ENCODE measurements at regions not wholly inside any gene's neighbourhood (a gene's known extent, or its start where the extent isn't known, plus 50 kb on each side); places are given as distances from the start of the nearest gene placed in this dataset.

DNA sequence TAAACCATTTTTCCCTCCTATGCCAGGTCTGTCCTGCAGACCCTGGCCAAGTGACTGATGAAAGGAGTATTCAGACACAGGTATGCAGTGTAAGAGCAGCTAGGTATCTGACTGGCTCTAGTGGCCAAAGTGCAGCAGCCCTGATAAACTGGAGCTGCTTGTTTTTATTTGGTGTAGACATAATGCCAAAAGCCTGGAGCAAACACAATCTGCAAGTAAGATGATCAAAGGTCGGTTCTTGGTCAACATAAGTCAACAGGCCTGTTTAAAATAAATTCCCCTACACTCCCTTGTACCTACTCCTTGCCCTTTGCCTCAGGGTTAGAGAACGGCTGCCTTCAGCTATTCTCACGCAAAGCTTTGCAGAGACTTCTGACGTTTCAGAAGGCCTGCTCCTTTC lies 1003.1 kb downstream of the ZPLD1 start:
- no peak overlapping the region for H3K4me2 ChIP-seq (ENCODE audit: insufficient read depth, low read length)
- TF ChIP-seq, protein P1, sequence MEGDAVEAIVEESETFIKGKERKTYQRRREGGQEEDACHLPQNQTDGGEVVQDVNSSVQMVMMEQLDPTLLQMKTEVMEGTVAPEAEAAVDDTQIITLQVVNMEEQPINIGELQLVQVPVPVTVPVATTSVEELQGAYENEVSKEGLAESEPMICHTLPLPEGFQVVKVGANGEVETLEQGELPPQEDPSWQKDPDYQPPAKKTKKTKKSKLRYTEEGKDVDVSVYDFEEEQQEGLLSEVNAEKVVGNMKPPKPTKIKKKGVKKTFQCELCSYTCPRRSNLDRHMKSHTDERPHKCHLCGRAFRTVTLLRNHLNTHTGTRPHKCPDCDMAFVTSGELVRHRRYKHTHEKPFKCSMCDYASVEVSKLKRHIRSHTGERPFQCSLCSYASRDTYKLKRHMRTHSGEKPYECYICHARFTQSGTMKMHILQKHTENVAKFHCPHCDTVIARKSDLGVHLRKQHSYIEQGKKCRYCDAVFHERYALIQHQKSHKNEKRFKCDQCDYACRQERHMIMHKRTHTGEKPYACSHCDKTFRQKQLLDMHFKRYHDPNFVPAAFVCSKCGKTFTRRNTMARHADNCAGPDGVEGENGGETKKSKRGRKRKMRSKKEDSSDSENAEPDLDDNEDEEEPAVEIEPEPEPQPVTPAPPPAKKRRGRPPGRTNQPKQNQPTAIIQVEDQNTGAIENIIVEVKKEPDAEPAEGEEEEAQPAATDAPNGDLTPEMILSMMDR (IDR thresholded peaks at IDR 0.05; ENCODE audit: extremely low read depth, low read depth, low read length) = no peak
- no peak overlapping the region for H3K4me3 ChIP-seq (ENCODE audit: insufficient read depth, low read length)
- H3K9me3 ChIP-seq (ENCODE audit: low read depth, low read length) = no peaks in the 10 kb centered on the region
- DNase-seq (ENCODE audit: insufficient read length, low spot score, missing footprints) = no peak
- no peaks in the 10 kb centered on the region for H3K79me2 ChIP-seq (ENCODE audit: insufficient read depth, low read length)
- no peak overlapping the region for H3K27ac ChIP-seq (ENCODE audit: low read depth, low read length)
- no peaks in the 10 kb centered on the region for H4K20me1 ChIP-seq (ENCODE audit: insufficient read depth, low read length)
- no peaks in the 10 kb centered on the region for H3K27me3 ChIP-seq (ENCODE audit: insufficient read depth, low read length)
- H3K4me1 ChIP-seq (ENCODE audit: insufficient read depth, low read length) = no peaks in the 10 kb centered on the region
- no peaks in the 10 kb centered on the region for H3K36me3 ChIP-seq (ENCODE audit: insufficient read depth, low read length)
- H2AFZ ChIP-seq (ENCODE audit: low read length) = no peak overlapping the region

DNA sequence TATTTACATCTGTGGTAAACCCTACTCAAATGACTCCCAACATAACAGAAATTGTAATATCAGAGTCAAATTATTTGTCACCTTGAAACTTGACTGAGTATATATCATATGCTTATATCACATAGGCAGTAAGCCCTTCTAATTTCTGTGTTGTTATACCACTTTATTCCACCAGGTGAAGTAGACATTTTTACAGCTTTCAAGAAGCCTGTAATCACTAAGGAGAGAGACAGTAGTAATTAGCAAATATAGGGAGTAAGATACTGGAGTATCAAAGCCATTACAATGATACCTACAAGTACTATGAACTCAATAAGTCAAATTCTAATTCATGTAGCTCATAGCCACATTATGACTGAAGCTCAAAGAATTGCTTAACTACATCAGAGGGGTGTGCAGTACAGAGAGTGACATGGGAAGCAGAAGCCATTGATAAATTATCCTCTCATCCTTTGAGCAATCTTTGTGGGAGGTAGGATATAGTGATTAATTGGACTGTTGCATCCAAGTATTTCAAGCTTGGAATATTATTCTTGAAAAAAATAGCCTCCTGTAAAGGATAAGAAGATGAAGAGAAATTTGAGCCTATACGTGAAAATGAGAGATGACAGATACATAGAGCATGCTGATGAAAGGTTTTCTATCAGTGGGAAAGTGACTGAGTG lies 1005.9 kb downstream of the ZPLD1 start:
- H3K4me1 ChIP-seq (ENCODE audit: insufficient read depth, low read length) = no peaks in the 10 kb centered on the region
- H3K4me3 ChIP-seq (ENCODE audit: insufficient read depth, low read length) = no peak overlapping the region
- no peaks in the 10 kb centered on the region for H3K9me3 ChIP-seq (ENCODE audit: low read depth, low read length)
- no peak overlapping the region for H2AFZ ChIP-seq (ENCODE audit: low read length)
- H3K4me2 ChIP-seq (ENCODE audit: insufficient read depth, low read length) = no peak overlapping the region
- no peaks in the 10 kb centered on the region for H3K27me3 ChIP-seq (ENCODE audit: insufficient read depth, low read length)
- no peak overlapping the region for H3K27ac ChIP-seq (ENCODE audit: low read depth, low read length)
- no peaks in the 10 kb centered on the region for H3K36me3 ChIP-seq (ENCODE audit: insufficient read depth, low read length)
- H4K20me1 ChIP-seq (ENCODE audit: insufficient read depth, low read length) = no peaks in the 10 kb centered on the region
- TF ChIP-seq, protein P1 (IDR thresholded peaks at IDR 0.05; ENCODE audit: extremely low read depth, low read depth, low read length) = no peak
- no peaks in the 10 kb centered on the region for H3K79me2 ChIP-seq (ENCODE audit: insufficient read depth, low read length)
- DNase-seq (ENCODE audit: insufficient read length, low spot score, missing footprints) = no peak

DNA sequence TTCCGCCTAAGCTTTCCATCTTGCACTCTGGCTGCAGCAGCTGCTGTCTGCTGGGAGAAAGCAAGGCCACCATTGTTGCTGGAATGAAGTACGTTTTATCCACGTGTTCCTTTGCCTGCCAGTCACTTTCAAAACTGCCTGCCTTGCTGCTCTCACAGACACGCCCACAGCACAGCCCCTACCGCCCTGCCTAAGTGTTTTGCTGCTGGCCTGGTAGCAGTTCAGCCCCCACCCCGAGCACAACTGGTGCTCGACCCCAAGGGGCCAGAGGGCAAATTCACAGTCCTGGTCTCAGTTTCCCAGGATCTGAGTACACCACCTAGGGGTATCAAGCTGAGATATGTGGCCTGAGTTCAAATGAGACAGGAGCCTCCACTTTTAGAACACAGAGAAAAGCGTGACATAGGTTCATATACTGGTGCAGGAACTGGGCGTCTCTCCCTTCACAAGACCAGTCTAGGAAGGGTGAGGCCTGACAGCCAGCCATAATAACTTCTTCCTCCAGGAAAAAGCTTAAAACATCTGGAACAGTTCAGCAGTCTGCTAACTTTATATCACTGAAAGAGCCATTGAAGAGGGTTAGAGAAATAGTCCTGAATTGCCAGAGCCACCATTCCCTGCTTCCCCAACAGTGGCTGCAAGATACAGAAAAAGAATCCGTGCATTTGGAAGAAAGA lies 1012.3 kb downstream of the ZPLD1 start:
- Histone ChIP-seq H3K36me3 (ENCODE audit: insufficient read depth, low read length) (no peaks in the 10 kb centered on the region), H3K4me1 (ENCODE audit: insufficient read depth, low read length) (no peaks in the 10 kb centered on the region), H3K4me3 (ENCODE audit: insufficient read depth, low read length) (no peak overlapping the region), H3K9me3 (ENCODE audit: low read depth, low read length) (no peaks in the 10 kb centered on the region), H2AFZ (ENCODE audit: low read length) (no peak overlapping the region), H3K27me3 (ENCODE audit: insufficient read depth, low read length) (no peaks in the 10 kb centered on the region), H4K20me1 (ENCODE audit: insufficient read depth, low read length) (no peaks in the 10 kb centered on the region), H3K4me2 (ENCODE audit: insufficient read depth, low read length) (no peak overlapping the region), H3K27ac (ENCODE audit: low read depth, low read length) (no peak overlapping the region), H3K79me2 (ENCODE audit: insufficient read depth, low read length) (no peaks in the 10 kb centered on the region)
- TF ChIP-seq, protein P1 (IDR thresholded peaks at IDR 0.05; ENCODE audit: extremely low read depth, low read depth, low read length) = no peak
- no peak for DNase-seq (ENCODE audit: insufficient read length, low spot score, missing footprints)

DNA sequence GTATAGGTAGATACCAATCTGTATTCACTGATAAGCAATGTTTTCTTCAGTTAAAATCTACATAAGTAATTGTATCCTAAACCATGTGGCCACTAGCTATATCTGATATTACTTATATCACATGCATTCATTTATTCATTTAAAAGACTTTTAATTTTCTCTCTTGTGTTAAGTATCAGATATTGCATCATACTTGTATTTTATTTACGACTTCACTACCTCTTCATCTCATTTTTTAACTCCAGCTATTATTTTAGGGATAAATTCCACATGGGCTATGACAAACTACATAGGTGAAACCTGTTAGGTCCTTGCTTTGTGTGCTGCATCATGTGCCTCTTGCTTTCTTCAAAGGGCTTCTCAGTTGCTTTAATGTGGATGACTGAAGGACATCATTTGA lies 1018.3 kb downstream of the ZPLD1 start:
- Histone ChIP-seq H3K4me1 (ENCODE audit: insufficient read depth, low read length) (no peaks in the 10 kb centered on the region), H3K9me3 (ENCODE audit: low read depth, low read length) (no peaks in the 10 kb centered on the region), H3K27me3 (ENCODE audit: insufficient read depth, low read length) (no peaks in the 10 kb centered on the region), H2AFZ (ENCODE audit: low read length) (no peak overlapping the region), H4K20me1 (ENCODE audit: insufficient read depth, low read length) (no peaks in the 10 kb centered on the region), H3K4me2 (ENCODE audit: insufficient read depth, low read length) (no peak overlapping the region), H3K36me3 (ENCODE audit: insufficient read depth, low read length) (no peaks in the 10 kb centered on the region), H3K27ac (ENCODE audit: low read depth, low read length) (no peak overlapping the region), H3K4me3 (ENCODE audit: insufficient read depth, low read length) (no peak overlapping the region), H3K79me2 (ENCODE audit: insufficient read depth, low read length) (no peaks in the 10 kb centered on the region)
- DNase-seq (ENCODE audit: insufficient read length, low spot score, missing footprints) = no peak
- TF ChIP-seq, protein P1 (IDR thresholded peaks at IDR 0.05; ENCODE audit: extremely low read depth, low read depth, low read length) = no peak

Measured in osteoblast (primary cell).